HCT116 (cell line): ENCODE measurements at regions not wholly inside any gene's neighbourhood (a gene's known extent, or its start where the extent isn't known, plus 50 kb on each side); places are given as distances from the start of the nearest gene placed in this dataset.

Experiments used
- CTCF ChIP-seq, 3 experiments: fragments of 200-600 bp in 1 of 3; sonication (generic) in 1 of 3; IDR thresholded peaks in 2 of 3; conservative IDR thresholded peaks in 1 of 3; 2 replicates each; pipeline ENCODE4 v1.5.1; 2012 to 2017; ENCODE audit warnings: low read depth in 2 of 3, low read length in 2 of 3, antibody characterized with exemption in 1 of 3, borderline replicate concordance in 1 of 3, control low read depth in 1 of 3, mild to moderate bottlenecking in 1 of 3, mixed read lengths in 1 of 3, mixed run types in 1 of 3, moderate library complexity in 1 of 3; ENCODE audit not compliant: insufficient read depth in 1 of 3
- EZH2 ChIP-seq: fragments of 200-600 bp; sonication (generic); IDR thresholded peaks from 2 replicates; pipeline ENCODE4 v1.6.1; 2017; ENCODE audit warnings: antibody characterized with exemption, mixed run types
- EZH2phosphoT487 ChIP-seq: fragments of 200-600 bp; IDR thresholded peaks from 2 replicates; pipeline ENCODE4 v1.6.1; 2018; ENCODE audit warnings: antibody characterized with exemption, borderline replicate concordance
- MAX ChIP-seq: IDR thresholded peaks from 2 replicates; pipeline ENCODE4 v1.6.1; 2012
- POLR2A ChIP-seq: IDR thresholded peaks from 2 replicates; pipeline ENCODE4 v1.7.0; 2011; ENCODE audit warnings: borderline replicate concordance; ENCODE audit not compliant: insufficient read depth, insufficient read length; ENCODE audit errors: extremely low read depth

- TF ChIP-seq EZH2 = no peak
- no peak for TF ChIP-seq POLR2A
- TF ChIP-seq MAX = no peak
- no peak for TF ChIP-seq EZH2phosphoT487
- TF ChIP-seq CTCF (IDR thresholded peaks at IDR 0.05 in 2 of 3, conservative IDR thresholded peaks at IDR 0.05 in 1 of 3; ENCODE audit: borderline replicate concordance in 1 of 3, insufficient read depth in 1 of 3, low read depth in 2 of 3, low read length in 2 of 3) = peak in 2 of 3 experiments; percentile 4 to 20; a peak in 1 of 6 replicates
These were observed 123.2 kb upstream of the DNAJC10 start for GRCh38 chr2:182592691-182593393.
